Fibroblast of skin of left quadriceps (primary cell): ENCODE measurements at regions not wholly inside any gene's neighbourhood (a gene's known extent, or its start where the extent isn't known, plus 50 kb on each side); places are given as distances from the start of the nearest gene placed in this dataset.
A peak's percentile ranks its signal among the peaks of the same experiment; 100 is the strongest.

Experiments used
- DNase-seq, 2 experiments: peaks; one replicate each; pipeline ENCODE4 v3.0.0-alpha.2; 2013; ENCODE audit warnings: low read depth in 2 of 2

DNA sequence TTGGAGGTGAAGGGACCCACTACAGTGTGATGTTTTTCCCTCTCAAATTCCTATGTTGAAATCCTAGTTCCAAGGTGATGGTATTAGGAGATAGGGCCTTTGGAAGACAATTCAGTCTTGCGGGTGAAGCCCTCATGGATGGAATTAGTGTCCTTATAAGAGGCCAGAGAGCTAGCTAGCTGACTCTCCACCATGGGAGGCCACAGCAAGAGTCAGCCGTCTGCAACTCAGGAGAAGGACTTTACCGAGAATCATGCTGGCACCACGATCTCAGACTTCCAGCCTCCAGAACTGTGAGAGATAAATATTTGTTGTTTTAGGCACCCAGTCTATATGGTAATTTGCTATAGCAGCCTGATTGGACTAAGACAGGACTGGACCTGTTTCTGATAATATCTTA is 461.4 kb downstream of the TSN start:
- DNase-seq, result no peak

DNA sequence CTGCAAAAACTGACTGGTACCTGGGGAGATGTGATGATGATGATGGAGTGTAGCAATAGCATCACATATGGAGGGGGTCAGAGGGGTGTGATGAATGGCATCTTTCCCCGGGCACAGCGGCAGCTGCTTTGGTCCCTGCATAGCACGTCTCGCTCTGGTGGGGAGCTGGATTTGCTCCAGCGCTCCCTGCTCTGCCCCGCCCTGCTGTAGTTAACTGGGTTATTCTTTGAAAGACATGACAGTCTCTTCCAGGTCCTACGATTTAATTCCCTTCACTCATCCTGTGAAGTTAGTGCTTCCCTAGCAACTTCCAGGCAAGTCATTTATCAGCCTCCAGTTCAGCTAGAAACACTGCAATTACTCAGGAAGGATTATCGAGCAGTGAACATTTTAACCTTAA is 463.1 kb downstream of the TSN start:
- no peak for DNase-seq

DNA sequence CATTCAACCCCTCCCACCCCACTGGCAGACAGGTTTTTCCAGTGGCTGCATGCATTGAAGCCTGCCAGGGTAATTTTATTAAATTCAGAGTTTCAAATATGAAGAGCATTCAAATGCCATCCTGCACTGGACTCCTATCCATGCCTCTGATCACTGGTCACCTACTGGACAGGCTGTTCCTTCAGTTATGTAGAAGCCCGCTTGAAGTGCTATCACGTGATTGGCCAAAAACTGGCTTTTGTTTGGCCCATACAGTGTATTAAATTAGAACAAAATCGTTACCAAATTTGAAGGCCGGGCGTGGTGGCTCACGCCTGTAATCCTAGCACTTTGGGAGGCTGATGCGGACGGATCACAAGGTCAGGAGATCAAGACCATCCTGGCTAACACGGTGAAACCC is 464.1 kb downstream of the TSN start:
- DNase-seq, result no peak

DNA sequence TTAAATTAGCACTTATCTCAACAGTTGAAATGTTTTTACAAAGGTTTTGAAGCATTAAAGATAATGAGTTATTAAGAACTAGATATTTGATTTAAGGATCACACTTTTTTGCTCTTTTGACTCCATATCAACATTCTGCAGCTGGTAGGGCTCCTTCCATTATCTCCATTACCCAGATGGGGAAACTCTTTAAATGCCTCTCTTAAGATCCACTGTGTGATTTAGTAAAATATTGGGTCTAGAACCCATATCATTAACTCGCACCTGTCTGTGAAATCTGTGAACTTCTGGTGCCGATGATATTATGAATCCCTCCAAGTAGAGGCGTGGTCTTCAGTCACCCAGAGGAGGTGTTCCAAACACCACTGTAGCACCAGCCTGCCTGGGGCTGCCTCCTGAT is 466.2 kb downstream of the TSN start:
- DNase-seq, result no peak

DNA sequence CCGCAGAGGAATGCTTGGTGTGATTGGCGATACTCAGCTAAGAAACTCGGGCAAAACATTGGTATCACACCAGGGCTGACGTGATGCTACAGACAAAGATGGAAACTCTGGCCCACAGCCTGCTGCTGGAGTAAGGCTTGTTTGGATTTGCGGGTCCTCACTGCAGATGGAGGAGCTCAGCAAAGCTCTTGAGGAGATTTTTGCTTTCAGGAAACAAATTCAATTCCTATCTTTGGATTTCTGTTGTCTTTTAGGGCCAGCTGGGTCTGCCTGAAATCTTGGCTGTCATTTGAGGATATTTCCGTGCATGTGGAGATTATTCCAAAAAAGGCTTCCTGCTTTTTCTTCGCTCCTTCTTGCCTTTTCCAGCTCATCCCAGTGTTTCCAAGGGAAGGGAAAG is 475.8 kb downstream of the TSN start:
- DNase-seq, result no peak

DNA sequence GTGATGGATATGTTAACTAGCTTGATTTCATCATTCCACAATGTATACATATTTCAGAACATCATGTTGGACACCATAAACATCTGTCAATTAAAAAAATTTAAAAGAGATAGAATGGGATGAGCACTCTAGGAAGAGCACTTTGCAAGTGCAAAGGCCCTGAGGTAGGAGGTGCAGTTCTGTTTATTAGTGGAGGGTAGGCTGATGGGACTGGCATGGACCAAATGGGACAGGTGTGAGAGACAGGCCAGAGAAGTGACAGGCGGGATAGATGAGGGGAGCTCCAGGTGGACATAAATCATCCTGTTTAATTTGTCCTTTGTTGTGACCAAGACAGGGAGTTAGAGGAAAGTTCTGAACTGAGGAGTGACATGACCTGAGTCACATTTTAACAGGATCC is 477.9 kb downstream of the TSN start:
- no peak for DNase-seq

DNA sequence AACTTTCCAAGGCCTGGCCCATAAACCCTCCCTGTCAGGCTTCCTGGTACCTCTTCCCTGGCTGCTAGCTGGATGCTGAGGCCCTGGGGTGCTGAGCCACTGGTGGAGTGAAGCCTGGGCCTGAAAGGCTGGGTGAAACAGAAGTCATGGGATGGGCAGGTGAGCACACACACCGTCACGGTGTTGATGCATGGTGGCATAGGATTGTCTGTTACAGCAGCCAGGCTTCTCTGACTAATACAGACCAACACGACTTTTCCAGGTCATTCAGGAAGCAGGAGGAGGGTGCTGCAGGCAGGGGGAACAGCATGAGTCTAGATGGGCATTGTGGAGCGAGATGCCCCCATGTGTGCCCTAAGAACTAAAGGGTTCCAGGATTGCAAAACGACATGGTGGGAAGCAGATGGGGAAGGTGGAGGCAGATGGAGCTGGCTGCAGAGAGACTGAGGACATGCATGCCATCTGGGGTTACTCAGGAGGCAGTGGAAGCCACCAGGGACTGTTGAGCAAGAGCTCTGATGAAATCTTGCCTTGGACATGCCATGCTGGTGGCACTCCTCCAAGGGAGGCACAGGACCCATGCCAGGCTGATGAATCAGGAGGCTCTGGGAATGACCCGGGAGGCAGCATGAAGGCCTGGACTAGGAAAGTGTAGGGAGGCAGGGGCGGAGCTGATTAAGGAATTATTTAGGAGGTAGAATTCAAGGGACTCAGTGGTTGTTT is 480.9 kb downstream of the TSN start:
- peak; percentile 1 to 7 for DNase-seq

DNA sequence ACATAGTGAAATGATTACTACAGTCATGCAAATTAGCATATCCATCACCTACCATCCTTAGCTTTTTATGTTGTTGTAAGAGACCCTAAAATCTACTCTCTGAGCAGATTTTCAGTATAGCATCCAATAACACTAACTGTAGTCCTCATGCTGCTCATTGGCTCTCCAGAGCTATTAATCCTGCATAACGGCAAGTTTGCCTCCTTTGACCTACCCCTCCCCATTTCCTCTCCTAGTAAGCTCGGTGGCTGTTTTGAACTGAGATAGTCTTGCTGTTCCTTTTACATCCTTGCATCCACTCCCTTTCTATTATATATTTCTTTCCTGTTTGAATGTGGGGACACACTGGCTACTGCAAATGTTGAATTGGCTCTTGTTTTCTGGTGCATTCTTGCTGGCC is 481.5 kb downstream of the TSN start:
- DNase-seq, result no peak

DNA sequence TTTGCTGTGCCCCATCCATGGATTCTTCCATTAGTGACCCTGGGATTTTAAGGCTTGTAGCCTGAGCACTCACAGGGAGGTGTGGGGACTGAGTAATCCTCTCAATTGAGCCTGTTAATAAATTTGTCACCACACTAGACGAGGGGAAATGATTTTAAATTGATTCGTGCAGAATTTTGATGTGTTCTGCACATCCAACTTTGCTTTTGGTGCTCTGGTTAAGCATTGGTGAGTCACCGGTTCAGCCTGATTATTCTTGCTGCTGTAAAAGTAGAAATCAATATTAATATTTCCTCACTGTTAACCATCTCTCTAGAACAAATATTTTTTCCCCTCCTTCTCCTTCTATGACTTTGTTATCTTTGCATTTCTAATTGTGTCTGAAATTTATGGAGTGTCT is 482.0 kb downstream of the TSN start:
- DNase-seq, result no peak

DNA sequence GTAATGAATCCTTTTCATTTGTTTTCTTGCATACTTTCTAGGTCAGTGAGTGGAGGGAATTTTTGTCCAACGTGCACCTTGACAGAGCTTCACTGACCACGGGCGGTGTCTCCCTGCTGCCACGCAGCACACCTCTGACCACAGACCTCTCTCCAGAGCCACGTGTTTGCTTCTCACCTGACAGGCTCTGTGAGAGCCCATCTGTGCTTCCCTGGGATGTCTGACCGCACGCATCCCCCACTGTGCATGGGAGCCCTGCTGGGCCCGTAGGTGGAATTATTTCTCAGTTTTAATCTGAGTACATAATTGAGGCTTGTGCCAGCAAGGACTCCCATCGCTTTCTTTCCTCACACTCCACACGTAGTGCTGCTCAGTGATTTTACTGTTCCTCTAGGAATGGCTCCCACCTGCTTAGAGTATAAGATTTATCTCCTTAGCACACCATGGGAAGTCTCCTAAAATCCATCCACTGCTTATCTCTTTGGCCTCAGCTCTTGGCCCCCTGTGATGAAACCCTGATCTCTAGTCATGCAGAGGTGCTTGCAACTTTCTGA is 482.6 kb downstream of the TSN start:
- DNase-seq, result no peak

DNA sequence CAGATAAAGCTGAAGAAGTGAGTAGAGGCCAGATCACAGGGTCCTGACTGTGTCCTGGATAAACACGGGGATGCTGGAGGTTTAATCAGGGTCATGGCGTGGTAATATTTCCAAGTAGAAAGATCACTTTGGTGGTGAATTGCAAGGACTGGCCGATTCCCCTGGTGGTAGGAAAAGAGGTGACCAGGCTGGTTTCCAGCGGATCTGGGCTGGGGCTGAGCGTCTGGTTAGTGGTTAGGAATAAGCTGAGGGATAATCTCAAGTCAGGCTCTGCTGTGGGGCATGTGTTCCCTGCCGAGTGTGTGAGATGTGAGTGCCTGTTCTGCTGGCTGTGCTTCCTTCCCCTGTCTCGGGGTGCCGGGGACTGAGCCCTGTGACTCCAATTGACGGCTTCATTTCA is 484.0 kb downstream of the TSN start:
- DNase-seq, result no peak

DNA sequence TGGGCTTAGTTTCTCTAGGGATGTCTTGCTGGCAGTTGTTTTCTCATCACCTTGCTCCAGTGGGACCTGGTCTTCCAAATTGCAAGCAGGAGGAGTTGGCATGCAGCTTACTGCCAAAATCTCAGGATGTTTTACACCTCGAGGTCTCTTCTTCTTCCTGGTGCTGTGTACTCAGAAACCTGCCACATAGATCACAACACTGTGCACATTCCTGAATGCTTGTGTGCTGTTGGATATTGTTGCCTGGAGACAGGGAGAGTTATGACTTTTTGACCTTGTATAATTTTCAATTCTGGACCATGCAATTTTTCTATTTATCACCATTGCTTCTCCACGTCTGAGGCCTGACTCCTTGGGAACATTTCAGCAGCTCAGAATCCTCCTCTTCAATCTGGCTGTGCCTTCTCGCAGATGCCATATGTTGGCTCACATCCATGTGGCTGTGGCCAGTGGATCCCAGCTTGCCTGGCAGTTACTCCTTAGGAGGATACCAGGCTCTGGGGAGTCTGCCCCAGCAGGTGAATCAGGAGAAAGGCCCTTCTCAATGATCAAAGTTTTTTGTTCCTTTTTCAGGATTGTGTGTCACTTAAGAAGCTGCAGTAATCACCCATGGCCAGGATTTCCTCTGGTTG is 489.3 kb downstream of the TSN start:
- no peak for DNase-seq

DNA sequence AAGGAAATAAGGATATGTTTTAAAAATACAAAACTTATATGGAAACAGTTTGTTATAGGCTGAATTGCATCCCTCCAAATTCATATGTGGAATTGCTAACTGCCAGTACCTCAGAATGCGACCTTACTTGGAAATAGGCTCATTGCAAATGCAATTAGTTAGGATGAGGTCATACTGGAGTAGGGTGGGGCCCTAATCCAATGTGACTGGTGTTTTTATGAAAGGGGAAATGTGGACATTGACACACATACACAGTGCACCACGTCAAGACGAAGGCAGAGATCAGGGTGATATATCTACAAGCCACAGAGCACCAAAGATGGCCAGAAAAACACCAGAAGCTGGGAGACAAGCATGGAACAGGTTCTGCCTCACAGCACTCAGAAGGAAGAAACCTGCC is 494.2 kb downstream of the TSN start:
- no peak for DNase-seq

DNA sequence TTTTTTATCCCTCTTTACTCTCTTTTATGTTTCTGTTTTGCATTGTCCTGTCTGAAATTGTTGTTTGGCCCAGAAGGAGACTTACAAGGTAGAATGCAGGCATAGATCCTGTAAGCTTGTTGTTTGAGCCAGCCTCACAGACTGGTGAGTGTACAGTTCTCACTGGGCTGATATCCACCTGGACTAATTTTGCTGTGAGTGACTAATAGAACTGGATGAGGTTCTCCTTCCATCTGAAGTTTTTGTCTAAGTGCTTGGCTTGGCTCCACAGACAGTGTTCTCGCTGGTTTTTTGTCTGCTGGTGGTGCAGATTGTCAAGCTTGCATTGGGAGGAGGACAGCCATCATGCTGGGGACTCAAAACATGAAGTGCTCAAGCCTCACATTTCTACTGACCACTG is 495.7 kb downstream of the TSN start:
- DNase-seq, result no peak

DNA sequence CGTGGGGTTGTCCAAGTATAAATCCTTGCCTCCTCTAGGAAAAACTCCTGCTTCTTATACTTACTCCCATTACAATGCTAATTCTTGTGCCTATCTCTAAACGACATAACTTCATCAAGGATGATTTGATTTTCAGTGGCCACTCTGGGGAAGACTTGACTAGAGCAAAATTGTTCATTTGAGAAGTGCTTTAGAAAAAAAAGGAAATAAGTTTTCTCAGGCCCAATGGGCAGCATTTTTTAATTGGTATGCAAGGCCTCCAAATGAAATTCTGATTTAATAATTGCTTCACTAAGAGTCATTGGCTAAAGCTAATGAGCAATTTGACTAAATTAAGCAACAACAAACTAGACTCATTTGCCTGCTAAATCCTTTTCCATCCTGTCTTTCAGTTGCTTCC is 496.1 kb downstream of the TSN start:
- no peak for DNase-seq

DNA sequence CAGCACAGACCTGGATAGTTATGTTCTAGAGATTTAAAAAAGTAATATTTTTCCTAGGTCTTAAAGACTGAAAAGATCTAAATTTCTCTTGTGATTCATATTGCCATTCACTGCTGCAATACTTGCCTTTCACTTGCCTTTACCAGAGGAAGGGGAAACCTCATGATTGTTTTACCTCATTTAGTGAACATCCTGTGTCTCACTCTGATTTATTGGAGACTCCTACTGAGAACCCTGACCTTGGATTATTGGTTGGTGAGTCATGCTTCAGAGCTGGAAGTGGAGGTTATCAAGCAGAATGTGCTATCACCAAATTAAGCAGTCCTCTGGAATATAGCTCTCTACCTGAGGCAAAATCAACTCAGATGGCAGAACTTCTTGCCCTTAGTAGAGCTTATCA is 500.5 kb downstream of the TSN start:
- DNase-seq, result no peak

DNA sequence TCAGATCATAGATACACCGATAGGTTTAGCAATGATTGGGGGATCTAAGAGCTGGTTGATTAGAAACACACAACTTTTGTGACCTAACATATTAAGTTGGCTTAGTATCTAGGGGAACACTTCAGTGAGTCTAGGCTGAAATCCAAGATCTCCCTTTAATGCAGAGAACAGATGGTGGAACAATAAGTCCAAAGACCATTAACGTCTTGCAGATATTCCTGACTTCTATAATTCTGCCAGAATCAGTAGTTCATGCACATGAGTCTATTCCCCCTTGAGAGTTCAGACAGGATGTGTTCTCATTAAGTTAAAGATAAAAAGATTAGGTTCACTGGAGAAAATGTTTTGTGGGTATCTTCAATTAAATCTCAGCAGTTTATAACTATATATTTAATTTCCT is 506.5 kb downstream of the TSN start:
- DNase-seq, result no peak

DNA sequence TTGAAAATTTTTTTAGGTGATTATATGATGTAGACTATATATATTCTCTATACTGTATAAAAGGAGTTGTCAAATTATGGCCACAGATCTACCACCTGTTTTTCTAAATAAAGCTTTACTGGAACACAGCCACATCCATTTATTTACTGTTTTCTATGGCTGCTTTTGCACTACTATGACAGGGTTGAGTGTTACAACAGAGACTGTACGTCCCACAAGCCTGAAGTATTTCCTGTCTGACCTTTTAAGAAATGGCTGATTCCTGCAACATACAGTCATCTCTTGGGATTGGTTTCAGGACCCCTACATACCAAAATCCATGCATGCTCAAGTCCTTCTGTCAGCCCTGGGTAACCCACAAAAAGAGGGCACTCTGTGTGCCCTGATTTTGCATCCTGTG is 508.3 kb downstream of the TSN start:
- no peak for DNase-seq

DNA sequence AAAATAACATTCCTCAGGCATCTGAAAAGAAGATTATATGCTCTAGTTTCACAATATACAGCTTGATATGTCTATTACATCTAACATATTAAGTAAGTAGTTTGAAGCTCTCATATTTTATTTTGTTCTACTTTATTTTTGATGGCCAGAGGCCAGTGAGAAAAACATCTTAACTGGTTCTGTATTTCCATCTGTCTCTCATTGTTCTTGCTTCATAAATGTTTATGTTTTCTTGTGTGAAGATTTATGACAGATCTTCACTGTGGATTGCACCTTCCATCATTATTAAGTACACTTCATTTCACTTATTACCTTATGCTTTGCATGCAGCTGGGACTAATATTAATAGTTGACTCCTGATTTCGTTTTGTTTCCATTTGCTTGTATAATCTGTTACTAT is 511.2 kb downstream of the TSN start:
- DNase-seq, result no peak

DNA sequence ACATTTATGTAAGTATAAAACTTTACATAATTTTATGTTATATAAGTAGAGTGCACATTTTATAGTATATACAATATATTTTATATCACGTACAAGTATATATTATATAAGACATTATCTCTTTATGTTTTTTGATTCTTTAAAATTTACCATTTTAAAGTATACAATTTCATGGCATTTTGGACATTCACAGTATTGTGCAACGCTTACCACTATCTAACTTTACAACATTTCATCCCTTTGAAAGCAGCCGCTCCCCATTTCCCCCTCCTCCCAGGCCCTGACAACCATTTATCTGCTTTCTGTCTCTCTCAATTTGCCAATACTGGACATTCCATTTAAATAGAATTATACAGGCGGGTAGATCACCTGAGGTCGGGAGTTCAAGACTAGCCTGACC is 512.5 kb downstream of the TSN start:
- no peak for DNase-seq

DNA sequence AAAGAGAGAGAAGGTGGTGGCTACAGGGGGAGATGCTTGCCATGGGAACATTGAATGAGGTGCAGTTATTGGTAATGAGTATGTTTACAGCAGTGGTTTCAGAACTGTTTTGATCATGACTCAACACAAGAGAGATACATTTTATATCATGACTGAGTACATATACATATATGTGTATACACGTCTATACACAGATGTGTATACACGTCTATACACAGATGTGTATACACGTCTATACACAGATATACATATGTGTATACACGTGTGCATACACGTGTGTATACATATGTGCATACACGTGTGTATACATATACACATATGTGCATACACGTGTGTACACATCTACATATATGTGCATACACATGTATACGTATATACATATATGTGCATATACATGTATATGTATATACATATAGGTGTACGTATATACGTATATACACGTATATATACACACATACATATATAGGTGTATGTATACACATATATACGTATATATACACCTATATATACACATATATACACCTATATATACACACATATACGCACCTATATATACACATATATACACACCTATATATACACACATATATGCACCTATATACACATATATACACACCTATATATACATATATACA is 518.5 kb downstream of the TSN start:
- DNase-seq, result no peak

DNA sequence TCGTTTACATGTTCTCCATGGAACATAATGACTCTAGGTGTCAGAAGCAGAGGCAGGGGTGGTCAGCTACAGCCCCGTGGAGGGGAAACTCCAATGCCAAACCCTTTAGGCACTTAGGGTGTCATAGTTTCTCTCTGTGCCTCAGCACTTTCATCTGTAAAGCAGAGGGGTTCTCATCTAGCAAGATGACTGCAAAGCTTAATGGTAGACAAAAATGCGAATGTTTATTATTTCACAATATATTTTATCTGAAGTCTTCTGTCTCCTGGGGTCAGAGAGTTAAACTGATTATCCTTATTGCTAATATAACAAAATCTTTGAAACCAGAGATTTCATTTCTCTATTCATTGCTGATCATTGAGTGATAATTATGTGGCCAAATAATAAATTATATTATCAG is 522.5 kb downstream of the TSN start:
- DNase-seq, result no peak

DNA sequence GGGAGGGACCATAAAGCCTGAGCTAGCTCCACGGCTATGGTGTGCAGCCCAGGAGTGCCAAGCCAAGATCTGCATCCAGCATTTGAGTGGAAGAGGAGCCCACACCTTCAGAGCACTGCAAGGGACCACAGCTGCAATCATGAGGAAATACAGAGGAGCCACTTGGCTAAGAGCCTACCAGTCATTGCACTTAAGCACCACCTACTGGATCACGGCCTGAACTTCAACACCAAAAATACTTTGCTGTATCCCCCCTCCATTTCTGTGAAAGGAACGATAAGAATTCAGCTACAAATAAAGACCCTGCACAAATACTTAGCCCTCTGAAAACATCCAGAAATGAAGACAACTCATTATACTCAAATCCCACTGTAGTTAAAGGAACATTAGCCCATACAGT is 545.3 kb downstream of the TSN start:
- no peak for DNase-seq
